ENCODE measurements at regions not wholly inside any gene's neighbourhood (a gene's known extent, or its start where the extent isn't known, plus 50 kb on each side); places are given as distances from the start of the nearest gene placed in this dataset.

DNA sequence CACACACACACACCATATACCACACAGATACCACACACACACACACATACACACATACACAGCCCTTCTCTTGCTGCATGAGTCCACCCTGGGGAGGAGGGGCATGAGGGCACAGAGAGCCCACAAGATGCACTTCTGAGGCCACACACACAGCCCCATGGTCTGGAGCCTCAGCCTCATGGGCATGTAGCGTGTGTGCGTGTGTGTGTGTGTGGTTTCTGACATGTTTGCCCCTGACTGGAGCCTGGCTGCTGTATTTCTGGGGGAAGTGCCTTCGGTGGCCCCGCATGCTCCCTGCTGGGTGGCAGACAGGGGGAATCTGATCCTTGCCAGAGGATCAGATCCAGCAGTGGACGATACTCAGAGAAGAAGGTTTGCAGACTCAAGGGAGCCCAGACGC, 97.0 kb upstream of the PRR5 start:
- no peak overlapping the region for H3K4me3 Mint-ChIP-seq
- H3K27ac ChIP-seq, result no peak overlapping the region
- H3K4me1 ChIP-seq, result peaks cover 10% of the 10 kb centered on the region

DNA sequence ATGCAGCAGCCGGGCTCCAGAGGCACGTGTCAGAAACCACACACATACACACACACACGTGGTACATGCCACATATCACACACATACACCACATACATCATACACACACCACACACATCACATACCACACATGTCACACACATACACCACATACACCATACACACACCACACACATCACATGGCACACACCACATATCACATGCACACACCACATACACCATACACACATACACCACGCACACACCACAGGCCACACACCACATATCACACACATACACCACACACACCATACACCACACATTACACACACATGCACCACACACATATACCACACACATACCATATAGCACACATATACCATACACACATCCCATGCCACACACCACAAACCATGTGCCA, 97.5 kb upstream of the PRR5 start:
- peak overlapping the region; percentile 59 for H3K27ac Mint-ChIP-seq
- Histone ChIP-seq H3K79me2 (ENCODE audit: low read depth) (no peaks in the 10 kb centered on the region), H3K27me3 (no peaks in the 10 kb centered on the region), H3K4me3 (no peak overlapping the region), H3K36me3 (no peaks in the 10 kb centered on the region), H4K20me1 (ENCODE audit: low read depth) (no peaks in the 10 kb centered on the region), H2AFZ (replicated peaks) (no peak overlapping the region), H3K4me2 (no peak overlapping the region), H3K9me3 (ENCODE audit: low read depth) (no peaks in the 10 kb centered on the region), H3K9ac (no peak overlapping the region), H3K27ac (no peak overlapping the region), H3K4me1 (peaks cover 10% of the 10 kb centered on the region), H3F3A (ENCODE audit: low read depth) (peaks cover 7% of the 10 kb centered on the region)
- peaks cover 2% of the 10 kb centered on the region for H3K9me3 Mint-ChIP-seq
- DNase-seq (ENCODE audit: low spot score), result no peak
- TF ChIP-seq, protein P1, sequence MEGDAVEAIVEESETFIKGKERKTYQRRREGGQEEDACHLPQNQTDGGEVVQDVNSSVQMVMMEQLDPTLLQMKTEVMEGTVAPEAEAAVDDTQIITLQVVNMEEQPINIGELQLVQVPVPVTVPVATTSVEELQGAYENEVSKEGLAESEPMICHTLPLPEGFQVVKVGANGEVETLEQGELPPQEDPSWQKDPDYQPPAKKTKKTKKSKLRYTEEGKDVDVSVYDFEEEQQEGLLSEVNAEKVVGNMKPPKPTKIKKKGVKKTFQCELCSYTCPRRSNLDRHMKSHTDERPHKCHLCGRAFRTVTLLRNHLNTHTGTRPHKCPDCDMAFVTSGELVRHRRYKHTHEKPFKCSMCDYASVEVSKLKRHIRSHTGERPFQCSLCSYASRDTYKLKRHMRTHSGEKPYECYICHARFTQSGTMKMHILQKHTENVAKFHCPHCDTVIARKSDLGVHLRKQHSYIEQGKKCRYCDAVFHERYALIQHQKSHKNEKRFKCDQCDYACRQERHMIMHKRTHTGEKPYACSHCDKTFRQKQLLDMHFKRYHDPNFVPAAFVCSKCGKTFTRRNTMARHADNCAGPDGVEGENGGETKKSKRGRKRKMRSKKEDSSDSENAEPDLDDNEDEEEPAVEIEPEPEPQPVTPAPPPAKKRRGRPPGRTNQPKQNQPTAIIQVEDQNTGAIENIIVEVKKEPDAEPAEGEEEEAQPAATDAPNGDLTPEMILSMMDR (IDR thresholded peaks at IDR 0.05), result no peak
- no peak for TF ChIP-seq EZH2 (IDR thresholded peaks at IDR 0.05)
- no peak for TF ChIP-seq EZH2phosphoT487 (IDR thresholded peaks at IDR 0.05)
- peaks cover 41% of the 10 kb centered on the region for H3K4me1 Mint-ChIP-seq
- peaks cover 15% of the 10 kb centered on the region for H3K27me3 Mint-ChIP-seq (ENCODE audit: insufficient read depth, low read depth)
- no peaks in the 10 kb centered on the region for H3K36me3 Mint-ChIP-seq
- H3K4me3 Mint-ChIP-seq, result peak overlapping the region; percentile 48

More for the DNA sequence above, 97.0 kb upstream of the PRR5 start:
- H3K27ac Mint-ChIP-seq, result peak overlapping the region; percentile 59
- Histone ChIP-seq H3F3A (ENCODE audit: low read depth) (peaks cover 7% of the 10 kb centered on the region), H4K20me1 (ENCODE audit: low read depth) (no peaks in the 10 kb centered on the region), H2AFZ (replicated peaks) (no peak overlapping the region), H3K27me3 (no peaks in the 10 kb centered on the region), H3K4me3 (no peak overlapping the region), H3K9me3 (ENCODE audit: low read depth) (no peaks in the 10 kb centered on the region), H3K4me2 (peak overlapping the region; percentile 2), H3K36me3 (no peaks in the 10 kb centered on the region), H3K9ac (no peak overlapping the region), H3K79me2 (ENCODE audit: low read depth) (no peaks in the 10 kb centered on the region)
- DNase-seq (ENCODE audit: low spot score), result no peak
- H3K9me3 Mint-ChIP-seq, result peaks cover 6% of the 10 kb centered on the region
- H3K4me1 Mint-ChIP-seq, result peaks cover 40% of the 10 kb centered on the region
- TF ChIP-seq EZH2phosphoT487 (IDR thresholded peaks at IDR 0.05) (no peak), EZH2 (IDR thresholded peaks at IDR 0.05) (no peak)
- TF ChIP-seq, protein P1 (IDR thresholded peaks at IDR 0.05), result no peak
- no peaks in the 10 kb centered on the region for H3K36me3 Mint-ChIP-seq
- H3K27me3 Mint-ChIP-seq (ENCODE audit: insufficient read depth, low read depth), result peaks cover 15% of the 10 kb centered on the region

DNA sequence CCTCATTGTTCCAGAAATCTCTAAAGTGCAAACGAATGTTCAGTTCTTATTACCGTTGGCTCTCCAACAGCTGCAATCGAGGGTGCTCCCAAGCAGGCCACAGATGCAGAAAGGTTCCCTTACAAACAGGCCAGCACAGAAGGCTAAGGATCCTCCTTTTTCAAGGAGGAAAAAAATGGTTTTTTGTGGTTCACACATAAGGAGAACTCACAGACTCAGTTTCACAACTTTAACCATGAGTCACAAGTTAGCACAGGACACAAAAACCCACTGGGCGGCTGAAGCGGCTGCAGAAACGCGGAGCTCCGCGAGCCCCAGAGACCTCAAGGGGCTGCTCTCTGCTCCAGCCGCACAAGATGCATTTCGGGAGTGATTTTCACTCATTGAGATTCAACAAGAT, 98.2 kb upstream of the PRR5 start:
- Histone ChIP-seq H3K36me3 (no peaks in the 10 kb centered on the region), H3K79me2 (ENCODE audit: low read depth) (no peaks in the 10 kb centered on the region), H3F3A (ENCODE audit: low read depth) (peaks cover 7% of the 10 kb centered on the region), H3K27ac (no peak overlapping the region), H3K4me2 (no peak overlapping the region), H3K9ac (no peak overlapping the region), H3K4me1 (peaks cover 10% of the 10 kb centered on the region), H3K4me3 (no peak overlapping the region), H3K27me3 (no peaks in the 10 kb centered on the region), H4K20me1 (ENCODE audit: low read depth) (no peaks in the 10 kb centered on the region), H3K9me3 (ENCODE audit: low read depth) (no peaks in the 10 kb centered on the region), H2AFZ (replicated peaks) (no peak overlapping the region)
- peaks cover 15% of the 10 kb centered on the region for H3K27me3 Mint-ChIP-seq (ENCODE audit: insufficient read depth, low read depth)
- peak overlapping the region; percentile 30 for H3K27ac Mint-ChIP-seq
- no peak for DNase-seq (ENCODE audit: low spot score)
- H3K36me3 Mint-ChIP-seq, result no peaks in the 10 kb centered on the region
- no peak overlapping the region for H3K4me3 Mint-ChIP-seq
- H3K9me3 Mint-ChIP-seq, result peaks cover 2% of the 10 kb centered on the region
- peaks cover 43% of the 10 kb centered on the region for H3K4me1 Mint-ChIP-seq
- no peak for TF ChIP-seq EZH2 (IDR thresholded peaks at IDR 0.05)
- no peak for TF ChIP-seq EZH2phosphoT487 (IDR thresholded peaks at IDR 0.05)

DNA sequence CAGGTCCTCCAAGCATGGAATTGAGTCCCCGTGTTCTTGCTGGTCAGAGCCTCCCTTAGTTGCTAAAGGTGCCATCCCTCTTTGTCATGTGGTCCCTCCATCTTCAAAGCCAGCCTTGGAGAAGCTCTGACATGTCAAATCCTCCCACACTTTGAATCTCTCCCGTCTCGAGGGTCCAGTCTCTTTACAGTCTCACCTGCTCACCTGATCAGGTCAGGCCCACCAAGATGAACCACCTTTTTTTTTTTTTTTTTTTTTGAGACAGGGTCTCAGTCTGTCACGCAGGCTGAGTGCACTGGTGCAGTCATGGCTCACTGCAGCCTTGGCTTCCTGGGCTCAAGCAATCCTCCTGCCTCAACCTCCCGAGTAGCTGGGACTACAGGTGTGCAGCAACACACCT, 100.3 kb upstream of the PRR5 start:
- Histone ChIP-seq H3K27ac (no peak overlapping the region), H3K79me2 (ENCODE audit: low read depth) (no peaks in the 10 kb centered on the region), H3K27me3 (no peaks in the 10 kb centered on the region), H3K4me2 (no peak overlapping the region), H3K36me3 (no peaks in the 10 kb centered on the region), H2AFZ (replicated peaks) (no peak overlapping the region), H4K20me1 (ENCODE audit: low read depth) (no peaks in the 10 kb centered on the region), H3F3A (ENCODE audit: low read depth) (peaks cover 7% of the 10 kb centered on the region), H3K4me1 (peaks cover 23% of the 10 kb centered on the region), H3K9ac (no peak overlapping the region), H3K9me3 (ENCODE audit: low read depth) (no peaks in the 10 kb centered on the region), H3K4me3 (no peak overlapping the region)
- Mint-ChIP-seq H3K36me3 (no peaks in the 10 kb centered on the region), H3K4me1 (peaks cover 54% of the 10 kb centered on the region), H3K27ac (no peak overlapping the region), H3K27me3 (ENCODE audit: insufficient read depth, low read depth) (peaks cover 15% of the 10 kb centered on the region), H3K4me3 (peak overlapping the region; percentile 41), H3K9me3 (peaks cover 2% of the 10 kb centered on the region)
- TF ChIP-seq, protein P1 (IDR thresholded peaks at IDR 0.05), result no peak
- no peak for TF ChIP-seq EZH2phosphoT487 (IDR thresholded peaks at IDR 0.05)
- TF ChIP-seq EZH2 (IDR thresholded peaks at IDR 0.05), result no peak
- DNase-seq (ENCODE audit: low spot score), result no peak
